ENCODE measurements at regions not wholly inside any gene's neighbourhood (a gene's known extent, or its start where the extent isn't known, plus 50 kb on each side); places are given as distances from the start of the nearest gene placed in this dataset.

GRCh38 chr9:73719660-73720059 is 568.0 kb downstream of the ANXA1 start:
- intact Hi-C loops (cut with micrococcal nuclease; ENCODE audit: unreplicated experiment): no loop called here

DNA sequence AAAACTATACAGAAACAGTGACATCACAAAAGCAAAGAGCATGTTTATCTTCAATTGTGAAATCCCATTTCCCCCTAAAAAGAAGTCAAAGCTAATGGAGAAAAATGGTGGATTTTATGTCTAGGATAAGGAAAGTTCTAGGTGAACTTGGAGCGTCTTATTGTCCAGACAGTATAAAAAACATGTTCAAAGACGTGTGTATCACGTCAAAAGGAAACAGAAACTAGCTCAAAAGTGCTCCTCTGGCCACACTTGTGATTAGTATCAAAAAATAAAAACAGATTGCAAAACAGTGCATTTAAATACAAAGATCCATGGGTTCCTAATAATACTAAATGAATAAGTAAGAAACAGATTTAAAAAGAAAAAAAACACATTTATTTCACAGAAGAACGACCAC is 568.9 kb downstream of the ANXA1 start:
- Histone ChIP-seq H3K27ac (no peak overlapping the region), H3F3A (ENCODE audit: insufficient read depth, low read depth) (no peaks in the 10 kb centered on the region), H3K9me2 (ENCODE audit: insufficient read depth) (no peaks in the 10 kb centered on the region; the same call in 1 of the 2 replicates), H4K20me1 (ENCODE audit: insufficient read depth) (no peaks in the 10 kb centered on the region), H3K4me2 (no peak overlapping the region), H3K79me2 (ENCODE audit: low read depth) (no peaks in the 10 kb centered on the region), H3K36me3 (ENCODE audit: low read depth) (no peaks in the 10 kb centered on the region), H3K9me3 (ENCODE audit: insufficient read depth, low read depth) (no peaks in the 10 kb centered on the region), H3K4me1 (replicated peaks; ENCODE audit: insufficient read depth) (no peaks in the 10 kb centered on the region), H3K4me3 (no peak overlapping the region), H3K27me3 (ENCODE audit: insufficient read depth, low read depth) (no peaks in the 10 kb centered on the region), H2AFZ (no peak overlapping the region)
- POLR2A ChIA-PET (ENCODE audit: unreplicated experiment): interaction anchor here (0.6 kb wide), 1 partner anchor 16 kb away, joined by 5 read pairs; no protein-coding TSS in a partner anchor
- no TSS peak for BruUV-seq (replicated peaks)
- TF ChIP-seq EZH2 (IDR thresholded peaks at IDR 0.05; ENCODE audit: low read depth): no peak
- TF ChIP-seq, protein P1, sequence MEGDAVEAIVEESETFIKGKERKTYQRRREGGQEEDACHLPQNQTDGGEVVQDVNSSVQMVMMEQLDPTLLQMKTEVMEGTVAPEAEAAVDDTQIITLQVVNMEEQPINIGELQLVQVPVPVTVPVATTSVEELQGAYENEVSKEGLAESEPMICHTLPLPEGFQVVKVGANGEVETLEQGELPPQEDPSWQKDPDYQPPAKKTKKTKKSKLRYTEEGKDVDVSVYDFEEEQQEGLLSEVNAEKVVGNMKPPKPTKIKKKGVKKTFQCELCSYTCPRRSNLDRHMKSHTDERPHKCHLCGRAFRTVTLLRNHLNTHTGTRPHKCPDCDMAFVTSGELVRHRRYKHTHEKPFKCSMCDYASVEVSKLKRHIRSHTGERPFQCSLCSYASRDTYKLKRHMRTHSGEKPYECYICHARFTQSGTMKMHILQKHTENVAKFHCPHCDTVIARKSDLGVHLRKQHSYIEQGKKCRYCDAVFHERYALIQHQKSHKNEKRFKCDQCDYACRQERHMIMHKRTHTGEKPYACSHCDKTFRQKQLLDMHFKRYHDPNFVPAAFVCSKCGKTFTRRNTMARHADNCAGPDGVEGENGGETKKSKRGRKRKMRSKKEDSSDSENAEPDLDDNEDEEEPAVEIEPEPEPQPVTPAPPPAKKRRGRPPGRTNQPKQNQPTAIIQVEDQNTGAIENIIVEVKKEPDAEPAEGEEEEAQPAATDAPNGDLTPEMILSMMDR (conservative IDR thresholded peaks at IDR 0.05): no peak
- intact Hi-C loops (cut with micrococcal nuclease; ENCODE audit: unreplicated experiment): no loop called here
- CTCF ChIA-PET: no interaction called here
- no peak for DNase-seq

More at GRCh38 chr9:73719660-73720059, 568.0 kb downstream of the ANXA1 start:
- no peak for TF ChIP-seq EZH2 (IDR thresholded peaks at IDR 0.05; ENCODE audit: low read depth)
- TF ChIP-seq, protein P1 (conservative IDR thresholded peaks at IDR 0.05): no peak
- no peak for DNase-seq
- no peaks in the 10 kb centered on the region; the same call in 1 of the 2 replicates for H3K9me2 ChIP-seq (ENCODE audit: insufficient read depth)
- ChIA-PET CTCF (no interaction called here), POLR2A (ENCODE audit: unreplicated experiment) (no interaction called here)
- no peaks in the 10 kb centered on the region for H3K27me3 ChIP-seq (ENCODE audit: insufficient read depth, low read depth)
- H3K4me2 ChIP-seq: no peak overlapping the region
- H3K27ac ChIP-seq: no peak overlapping the region
- no peaks in the 10 kb centered on the region for H3K9me3 ChIP-seq (ENCODE audit: insufficient read depth, low read depth)
- 0 out of 2 replicates have a peak, but pooled peaks cover under 1% of the 10 kb centered on the region for H3F3A ChIP-seq (ENCODE audit: insufficient read depth, low read depth)
- BruUV-seq (replicated peaks): no TSS peak
- H3K79me2 ChIP-seq (ENCODE audit: low read depth): no peaks in the 10 kb centered on the region
- H3K4me3 ChIP-seq: no peak overlapping the region
- H2AFZ ChIP-seq: no peak overlapping the region
- no peaks in the 10 kb centered on the region for H4K20me1 ChIP-seq (ENCODE audit: insufficient read depth)
- no peaks in the 10 kb centered on the region for H3K36me3 ChIP-seq (ENCODE audit: low read depth)
- no peaks in the 10 kb centered on the region for H3K4me1 ChIP-seq (replicated peaks; ENCODE audit: insufficient read depth)

GRCh38 chr9:73736270-73736669 is 584.6 kb downstream of the ANXA1 start:
- CTCF ChIA-PET: no interaction called here

More at GRCh38 chr9:73736270-73736669, 584.6 kb downstream of the ANXA1 start:
- Histone ChIP-seq H3K9me2 (ENCODE audit: insufficient read depth) (no peaks in the 10 kb centered on the region; the same call in none of the 2 replicates), H3K27me3 (ENCODE audit: insufficient read depth, low read depth) (no peaks in the 10 kb centered on the region), H3F3A (ENCODE audit: insufficient read depth, low read depth) (no peaks in the 10 kb centered on the region), H3K4me3 (no peak overlapping the region), H3K4me1 (replicated peaks; ENCODE audit: insufficient read depth) (no peaks in the 10 kb centered on the region), H2AFZ (no peak overlapping the region; the same call in 1 of the 2 replicates), H3K79me2 (ENCODE audit: low read depth) (no peaks in the 10 kb centered on the region), H4K20me1 (ENCODE audit: insufficient read depth) (no peaks in the 10 kb centered on the region), H3K9me3 (ENCODE audit: insufficient read depth, low read depth) (no peaks in the 10 kb centered on the region), H3K36me3 (ENCODE audit: low read depth) (no peaks in the 10 kb centered on the region), H3K27ac (no peak overlapping the region), H3K4me2 (no peak overlapping the region)
- DNase-seq: no peak
- POLR2A ChIA-PET (ENCODE audit: unreplicated experiment): no interaction called here
- no TSS peak for BruUV-seq (replicated peaks)
- TF ChIP-seq, protein P1 (conservative IDR thresholded peaks at IDR 0.05): no peak
- TF ChIP-seq EZH2 (IDR thresholded peaks at IDR 0.05; ENCODE audit: low read depth): no peak
- intact Hi-C loops (cut with micrococcal nuclease; ENCODE audit: unreplicated experiment): no loop called here

All from PC-9 (cell line).